ENCODE measurements at regions not wholly inside any gene's neighbourhood (a gene's known extent, or its start where the extent isn't known, plus 50 kb on each side); places are given as distances from the start of the nearest gene placed in this dataset.
"Not testable (repeated sequence)": the region's sequence is repeated elsewhere in the genome, so short reads cannot be mapped to it uniquely, and the experiment has no call there.

GRCh38 chr6:109875973-109876372 lies 102.1 kb upstream of the GPR6 start:
- DNase-seq, result no peak

GRCh38 chr6:109877028-109878004 lies 100.8 kb upstream of the GPR6 start:
- DNase-seq, result no peak

- not testable (repeated sequence) for DNase-seq
These were observed 100.0 kb upstream of the GPR6 start for GRCh38 chr6:109878005-109878690.

GRCh38 chr6:109879081-109879480 lies 99.0 kb upstream of the GPR6 start:
- DNase-seq, result not testable (repeated sequence)

- DNase-seq, result no peak
These were observed 98.6 kb upstream of the GPR6 start for GRCh38 chr6:109879521-109879920.

- DNase-seq, result not testable (repeated sequence)
These were observed 97.0 kb upstream of the GPR6 start for GRCh38 chr6:109881069-109881468.

- peak; percentile 3 for DNase-seq
These were observed 96.1 kb upstream of the GPR6 start for GRCh38 chr6:109881953-109882490.

- no peak for DNase-seq
These were observed 86.2 kb upstream of the GPR6 start for GRCh38 chr6:109891924-109892323.

GRCh38 chr6:109892451-109893435 lies 85.4 kb upstream of the GPR6 start:
- DNase-seq, result no peak

GRCh38 chr6:109893606-109894005 lies 84.5 kb upstream of the GPR6 start:
- no peak for DNase-seq

GRCh38 chr6:109894181-109894580 lies 83.9 kb upstream of the GPR6 start:
- DNase-seq, result no peak

- peak; percentile 19 for DNase-seq
These were observed 81.8 kb upstream of the GPR6 start for GRCh38 chr6:109896341-109896740.

- no peak for DNase-seq
These were observed 81.1 kb upstream of the GPR6 start for GRCh38 chr6:109897025-109897424.

GRCh38 chr6:109897561-109898080 lies 80.5 kb upstream of the GPR6 start:
- DNase-seq, result no peak

- DNase-seq, result no peak
These were observed 76.1 kb upstream of the GPR6 start for GRCh38 chr6:109901976-109902375.

GRCh38 chr6:109902870-109903269 lies 75.2 kb upstream of the GPR6 start:
- no peak for DNase-seq

- DNase-seq, result no peak
These were observed 67.5 kb upstream of the GPR6 start for GRCh38 chr6:109910571-109910970.

GRCh38 chr6:109912118-109912517 lies 66.0 kb upstream of the GPR6 start:
- DNase-seq, result no peak

GRCh38 chr6:109912952-109913351 lies 65.2 kb upstream of the GPR6 start:
- no peak for DNase-seq

- not testable (repeated sequence) for DNase-seq
These were observed 62.4 kb upstream of the GPR6 start for GRCh38 chr6:109915748-109916147.

GRCh38 chr6:109916759-109917158 lies 61.4 kb upstream of the GPR6 start:
- no peak for DNase-seq

GRCh38 chr6:109918227-109918626 lies 59.9 kb upstream of the GPR6 start:
- no peak for DNase-seq
